ENCODE measurements at regions not wholly inside any gene's neighbourhood (a gene's known extent, or its start where the extent isn't known, plus 50 kb on each side); places are given as distances from the start of the nearest gene placed in this dataset.
"Not testable (repeated sequence)": the region's sequence is repeated elsewhere in the genome, so short reads cannot be mapped to it uniquely, and the experiment has no call there.

GRCh38 chr1:157371221-157371620, 181.1 kb downstream of the FCRL5 start:
- H3K27ac Mint-ChIP-seq, result no peak overlapping the region

GRCh38 chr1:157370698-157371097, 181.6 kb downstream of the FCRL5 start:
- Mint-ChIP-seq H3K36me3 (ENCODE audit: low read depth) (no peaks in the 10 kb centered on the region), H3K4me1 (no peaks in the 10 kb centered on the region), H3K27me3 (ENCODE audit: low read depth, poor library complexity) (peaks cover 6% of the 10 kb centered on the region), H3K4me3 (no peak overlapping the region), H3K27ac (no peak overlapping the region), H3K9me3 (no peaks in the 10 kb centered on the region)
- no peak for TF ChIP-seq CTCF (IDR thresholded peaks at IDR 0.05)
- no peak for DNase-seq

More at GRCh38 chr1:157371221-157371620, 181.1 kb downstream of the FCRL5 start:
- Mint-ChIP-seq H3K9me3 (no peaks in the 10 kb centered on the region), H3K4me3 (no peak overlapping the region), H3K4me1 (no peaks in the 10 kb centered on the region), H3K36me3 (ENCODE audit: low read depth) (no peaks in the 10 kb centered on the region), H3K27me3 (ENCODE audit: low read depth, poor library complexity) (peaks cover 6% of the 10 kb centered on the region)
- DNase-seq, result no peak
- TF ChIP-seq CTCF (IDR thresholded peaks at IDR 0.05), result no peak

- H3K9me3 Mint-ChIP-seq, result no peaks in the 10 kb centered on the region
- H3K27me3 Mint-ChIP-seq (ENCODE audit: low read depth, poor library complexity), result peaks cover 2% of the 10 kb centered on the region
- no peaks in the 10 kb centered on the region for H3K36me3 Mint-ChIP-seq (ENCODE audit: low read depth)
- H3K27ac Mint-ChIP-seq, result no peak overlapping the region
- peak; percentile 91 for TF ChIP-seq CTCF (IDR thresholded peaks at IDR 0.05)
- H3K4me1 Mint-ChIP-seq, result no peaks in the 10 kb centered on the region
- no peak overlapping the region for H3K4me3 Mint-ChIP-seq
- peak; percentile 56 for DNase-seq
Observed at GRCh38 chr1:157369808-157370521, 182.3 kb downstream of the FCRL5 start.

GRCh38 chr1:157368941-157369340, 183.4 kb downstream of the FCRL5 start:
- not testable (repeated sequence) for H3K4me1 Mint-ChIP-seq; DNase-seq; H3K27ac Mint-ChIP-seq; H3K9me3 Mint-ChIP-seq; H3K27me3 Mint-ChIP-seq (ENCODE audit: low read depth, poor library complexity); H3K36me3 Mint-ChIP-seq (ENCODE audit: low read depth); H3K4me3 Mint-ChIP-seq

GRCh38 chr1:157368363-157368762, 184.0 kb downstream of the FCRL5 start:
- Mint-ChIP-seq H3K4me1 (no peaks in the 10 kb centered on the region), H3K36me3 (ENCODE audit: low read depth) (no peaks in the 10 kb centered on the region), H3K27me3 (ENCODE audit: low read depth, poor library complexity) (no peaks in the 10 kb centered on the region), H3K9me3 (no peaks in the 10 kb centered on the region), H3K4me3 (no peak overlapping the region), H3K27ac (no peak overlapping the region)
- no peak for TF ChIP-seq CTCF (IDR thresholded peaks at IDR 0.05)
- no peak for DNase-seq

- H3K27ac Mint-ChIP-seq, result no peak overlapping the region
- no peak overlapping the region for H3K4me3 Mint-ChIP-seq
- DNase-seq, result no peak
- no peak for TF ChIP-seq CTCF (IDR thresholded peaks at IDR 0.05)
- H3K9me3 Mint-ChIP-seq, result no peaks in the 10 kb centered on the region
- H3K36me3 Mint-ChIP-seq (ENCODE audit: low read depth), result no peaks in the 10 kb centered on the region
- H3K27me3 Mint-ChIP-seq (ENCODE audit: low read depth, poor library complexity), result peaks cover 2% of the 10 kb centered on the region
- no peaks in the 10 kb centered on the region for H3K4me1 Mint-ChIP-seq
Observed at GRCh38 chr1:157367870-157368269, 184.4 kb downstream of the FCRL5 start.
